ENCODE measurements at regions not wholly inside any gene's neighbourhood (a gene's known extent, or its start where the extent isn't known, plus 50 kb on each side); places are given as distances from the start of the nearest gene placed in this dataset.

DNA sequence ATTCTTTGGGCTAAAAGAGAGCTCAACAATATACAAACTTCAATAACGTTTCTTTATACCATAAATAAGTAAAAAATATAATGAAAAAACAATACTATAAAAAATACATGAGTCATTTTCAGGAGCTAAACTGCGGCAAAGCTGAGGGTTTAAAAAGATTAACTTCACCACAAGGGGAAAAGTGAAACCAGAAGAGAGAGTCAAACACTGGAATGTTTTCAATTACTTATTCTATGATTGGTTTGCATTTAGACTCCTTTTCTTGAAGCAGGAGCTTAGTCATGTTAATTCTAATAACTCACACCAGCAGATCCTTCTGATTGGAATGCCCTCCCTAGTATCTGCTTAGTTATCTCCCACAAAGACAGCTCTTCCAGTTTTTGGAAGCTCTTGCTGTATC is 627.3 kb downstream of the UTRN start:
- Histone ChIP-seq H3K4me1 (ENCODE audit: control insufficient read depth in 4 of 4, insufficient read depth in 4 of 4, low read length in 3 of 4) (no peaks in the 10 kb centered on the region), H3K4me3 (ENCODE audit: low read depth in 1 of 3, low read length in 3 of 3) (no peak overlapping the region), H3K27me3 (ENCODE audit: control insufficient read depth in 4 of 4, insufficient read depth in 4 of 4, low read length in 3 of 4) (no peaks in the 10 kb centered on the region), H3K9me3 (ENCODE audit: control insufficient read depth in 4 of 4, low read length in 3 of 4) (peaks cover 0 to 2% (median 0%) of the 10 kb centered on the region in 4 donors), H3K36me3 (ENCODE audit: control insufficient read depth in 4 of 4, insufficient read depth in 3 of 4, low read depth in 1 of 4, low read length in 3 of 4) (no peaks in the 10 kb centered on the region), H3K27ac (ENCODE audit: low read depth in 1 of 2, low read length in 2 of 2) (no peak overlapping the region), H3K9ac (ENCODE audit: low read depth in 1 of 2, low read length in 2 of 2) (no peak overlapping the region)
- no peak for DNase-seq (ENCODE audit: low spot score)
- WGBS, result 49% methylated on average over 2 of the region's 2 CpGs
- TF ChIP-seq, protein P1, sequence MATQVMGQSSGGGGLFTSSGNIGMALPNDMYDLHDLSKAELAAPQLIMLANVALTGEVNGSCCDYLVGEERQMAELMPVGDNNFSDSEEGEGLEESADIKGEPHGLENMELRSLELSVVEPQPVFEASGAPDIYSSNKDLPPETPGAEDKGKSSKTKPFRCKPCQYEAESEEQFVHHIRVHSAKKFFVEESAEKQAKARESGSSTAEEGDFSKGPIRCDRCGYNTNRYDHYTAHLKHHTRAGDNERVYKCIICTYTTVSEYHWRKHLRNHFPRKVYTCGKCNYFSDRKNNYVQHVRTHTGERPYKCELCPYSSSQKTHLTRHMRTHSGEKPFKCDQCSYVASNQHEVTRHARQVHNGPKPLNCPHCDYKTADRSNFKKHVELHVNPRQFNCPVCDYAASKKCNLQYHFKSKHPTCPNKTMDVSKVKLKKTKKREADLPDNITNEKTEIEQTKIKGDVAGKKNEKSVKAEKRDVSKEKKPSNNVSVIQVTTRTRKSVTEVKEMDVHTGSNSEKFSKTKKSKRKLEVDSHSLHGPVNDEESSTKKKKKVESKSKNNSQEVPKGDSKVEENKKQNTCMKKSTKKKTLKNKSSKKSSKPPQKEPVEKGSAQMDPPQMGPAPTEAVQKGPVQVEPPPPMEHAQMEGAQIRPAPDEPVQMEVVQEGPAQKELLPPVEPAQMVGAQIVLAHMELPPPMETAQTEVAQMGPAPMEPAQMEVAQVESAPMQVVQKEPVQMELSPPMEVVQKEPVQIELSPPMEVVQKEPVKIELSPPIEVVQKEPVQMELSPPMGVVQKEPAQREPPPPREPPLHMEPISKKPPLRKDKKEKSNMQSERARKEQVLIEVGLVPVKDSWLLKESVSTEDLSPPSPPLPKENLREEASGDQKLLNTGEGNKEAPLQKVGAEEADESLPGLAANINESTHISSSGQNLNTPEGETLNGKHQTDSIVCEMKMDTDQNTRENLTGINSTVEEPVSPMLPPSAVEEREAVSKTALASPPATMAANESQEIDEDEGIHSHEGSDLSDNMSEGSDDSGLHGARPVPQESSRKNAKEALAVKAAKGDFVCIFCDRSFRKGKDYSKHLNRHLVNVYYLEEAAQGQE (IDR thresholded peaks at IDR 0.05), result no peak
- no peak for TF ChIP-seq TAF1 (conservative IDR thresholded peaks at IDR 0.05)
- TF ChIP-seq, protein P2, sequence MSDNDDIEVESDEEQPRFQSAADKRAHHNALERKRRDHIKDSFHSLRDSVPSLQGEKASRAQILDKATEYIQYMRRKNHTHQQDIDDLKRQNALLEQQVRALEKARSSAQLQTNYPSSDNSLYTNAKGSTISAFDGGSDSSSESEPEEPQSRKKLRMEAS (IDR thresholded peaks at IDR 0.05), result no peak
- no peak for TF ChIP-seq EGR1 (IDR thresholded peaks at IDR 0.05; ENCODE audit: low read depth in 2 of 2)
- no peak for TF ChIP-seq YY1 (IDR thresholded peaks at IDR 0.05)
- TF ChIP-seq, protein P3, sequence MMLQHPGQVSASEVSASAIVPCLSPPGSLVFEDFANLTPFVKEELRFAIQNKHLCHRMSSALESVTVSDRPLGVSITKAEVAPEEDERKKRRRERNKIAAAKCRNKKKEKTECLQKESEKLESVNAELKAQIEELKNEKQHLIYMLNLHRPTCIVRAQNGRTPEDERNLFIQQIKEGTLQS (IDR thresholded peaks at IDR 0.05), result no peak
- TF ChIP-seq, protein P4, sequence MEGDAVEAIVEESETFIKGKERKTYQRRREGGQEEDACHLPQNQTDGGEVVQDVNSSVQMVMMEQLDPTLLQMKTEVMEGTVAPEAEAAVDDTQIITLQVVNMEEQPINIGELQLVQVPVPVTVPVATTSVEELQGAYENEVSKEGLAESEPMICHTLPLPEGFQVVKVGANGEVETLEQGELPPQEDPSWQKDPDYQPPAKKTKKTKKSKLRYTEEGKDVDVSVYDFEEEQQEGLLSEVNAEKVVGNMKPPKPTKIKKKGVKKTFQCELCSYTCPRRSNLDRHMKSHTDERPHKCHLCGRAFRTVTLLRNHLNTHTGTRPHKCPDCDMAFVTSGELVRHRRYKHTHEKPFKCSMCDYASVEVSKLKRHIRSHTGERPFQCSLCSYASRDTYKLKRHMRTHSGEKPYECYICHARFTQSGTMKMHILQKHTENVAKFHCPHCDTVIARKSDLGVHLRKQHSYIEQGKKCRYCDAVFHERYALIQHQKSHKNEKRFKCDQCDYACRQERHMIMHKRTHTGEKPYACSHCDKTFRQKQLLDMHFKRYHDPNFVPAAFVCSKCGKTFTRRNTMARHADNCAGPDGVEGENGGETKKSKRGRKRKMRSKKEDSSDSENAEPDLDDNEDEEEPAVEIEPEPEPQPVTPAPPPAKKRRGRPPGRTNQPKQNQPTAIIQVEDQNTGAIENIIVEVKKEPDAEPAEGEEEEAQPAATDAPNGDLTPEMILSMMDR (IDR thresholded peaks at IDR 0.05; ENCODE audit: low read depth, low read length, missing input control), result no peak
- TF ChIP-seq HNF4A (conservative IDR thresholded peaks at IDR 0.05), result no peak
- TF ChIP-seq JUND (IDR thresholded peaks at IDR 0.05), result no peak
- no peak for TF ChIP-seq NR2F2 (IDR thresholded peaks at IDR 0.05)
- TF ChIP-seq RAD21 (IDR thresholded peaks at IDR 0.05), result no peak
- TF ChIP-seq SP1 (IDR thresholded peaks at IDR 0.05), result no peak
- no peak for TF ChIP-seq FOXA1 (IDR thresholded peaks at IDR 0.05)
- no peak for TF ChIP-seq RXRA (IDR thresholded peaks at IDR 0.05)
- TF ChIP-seq, protein P5, sequence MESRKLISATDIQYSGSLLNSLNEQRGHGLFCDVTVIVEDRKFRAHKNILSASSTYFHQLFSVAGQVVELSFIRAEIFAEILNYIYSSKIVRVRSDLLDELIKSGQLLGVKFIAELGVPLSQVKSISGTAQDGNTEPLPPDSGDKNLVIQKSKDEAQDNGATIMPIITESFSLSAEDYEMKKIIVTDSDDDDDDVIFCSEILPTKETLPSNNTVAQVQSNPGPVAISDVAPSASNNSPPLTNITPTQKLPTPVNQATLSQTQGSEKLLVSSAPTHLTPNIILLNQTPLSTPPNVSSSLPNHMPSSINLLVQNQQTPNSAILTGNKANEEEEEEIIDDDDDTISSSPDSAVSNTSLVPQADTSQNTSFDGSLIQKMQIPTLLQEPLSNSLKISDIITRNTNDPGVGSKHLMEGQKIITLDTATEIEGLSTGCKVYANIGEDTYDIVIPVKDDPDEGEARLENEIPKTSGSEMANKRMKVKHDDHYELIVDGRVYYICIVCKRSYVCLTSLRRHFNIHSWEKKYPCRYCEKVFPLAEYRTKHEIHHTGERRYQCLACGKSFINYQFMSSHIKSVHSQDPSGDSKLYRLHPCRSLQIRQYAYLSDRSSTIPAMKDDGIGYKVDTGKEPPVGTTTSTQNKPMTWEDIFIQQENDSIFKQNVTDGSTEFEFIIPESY (IDR thresholded peaks at IDR 0.05), result no peak
- TF ChIP-seq GABPA (IDR thresholded peaks at IDR 0.05 in 1 of 2, conservative IDR thresholded peaks at IDR 0.05 in 1 of 2), result no peak
- TF ChIP-seq HNF4G (IDR thresholded peaks at IDR 0.05), result no peak
- no peak for TF ChIP-seq FOXA2 (IDR thresholded peaks at IDR 0.05)

All from liver (tissue), 8 donors.